GM13977 (cell line): ENCODE measurements at regions not wholly inside any gene's neighbourhood (a gene's known extent, or its start where the extent isn't known, plus 50 kb on each side); places are given as distances from the start of the nearest gene placed in this dataset.

Source experiments
- DNase-seq: peaks from one replicate; pipeline ENCODE4 v3.0.0; 2012; ENCODE audit warnings: low spot score
- in situ Hi-C: fragments of 300-500 bp; cut with MboI; formaldehyde crosslinking; loops from one replicate; pipeline ENCODE4 v1.12.0; 2022; ENCODE audit warnings: low sequenced_read_pairs, low pct_unique_long_range_greater_than_20kb, mixed read lengths, inconsistent platforms; ENCODE audit not compliant: unreplicated experiment
- TF ChIP-seq, protein P1 (sequence below): IDR thresholded peaks from 2 replicates; pipeline ENCODE4 v1.5.1; 2012; ENCODE audit warnings: mild to moderate bottlenecking, control low read depth; ENCODE audit not compliant: insufficient read depth; ENCODE audit errors: extremely low read depth, missing control alignments

DNA sequence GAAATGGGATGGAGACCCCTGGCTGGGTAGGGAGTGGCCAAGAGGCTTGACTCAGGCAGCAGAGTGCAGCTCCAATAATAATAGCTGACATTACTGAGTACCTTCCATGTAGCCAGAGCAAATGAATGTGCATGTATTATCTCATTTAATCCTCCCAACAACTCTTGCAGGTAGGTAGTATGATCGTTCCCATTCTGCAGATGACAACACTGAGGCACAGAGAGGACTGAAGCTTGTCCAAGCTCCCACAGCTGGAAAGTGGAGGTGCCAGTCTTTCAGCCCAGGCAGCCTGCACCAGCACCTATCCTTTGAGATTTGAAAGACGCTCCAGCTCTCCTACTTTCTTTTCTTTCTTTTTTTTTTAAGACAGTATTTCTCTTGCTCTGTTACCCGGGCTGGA is 87.6 kb downstream of the PCDH1 start:
- no peak for DNase-seq
- in situ Hi-C loops, result no loop called here
- TF ChIP-seq, protein P1, sequence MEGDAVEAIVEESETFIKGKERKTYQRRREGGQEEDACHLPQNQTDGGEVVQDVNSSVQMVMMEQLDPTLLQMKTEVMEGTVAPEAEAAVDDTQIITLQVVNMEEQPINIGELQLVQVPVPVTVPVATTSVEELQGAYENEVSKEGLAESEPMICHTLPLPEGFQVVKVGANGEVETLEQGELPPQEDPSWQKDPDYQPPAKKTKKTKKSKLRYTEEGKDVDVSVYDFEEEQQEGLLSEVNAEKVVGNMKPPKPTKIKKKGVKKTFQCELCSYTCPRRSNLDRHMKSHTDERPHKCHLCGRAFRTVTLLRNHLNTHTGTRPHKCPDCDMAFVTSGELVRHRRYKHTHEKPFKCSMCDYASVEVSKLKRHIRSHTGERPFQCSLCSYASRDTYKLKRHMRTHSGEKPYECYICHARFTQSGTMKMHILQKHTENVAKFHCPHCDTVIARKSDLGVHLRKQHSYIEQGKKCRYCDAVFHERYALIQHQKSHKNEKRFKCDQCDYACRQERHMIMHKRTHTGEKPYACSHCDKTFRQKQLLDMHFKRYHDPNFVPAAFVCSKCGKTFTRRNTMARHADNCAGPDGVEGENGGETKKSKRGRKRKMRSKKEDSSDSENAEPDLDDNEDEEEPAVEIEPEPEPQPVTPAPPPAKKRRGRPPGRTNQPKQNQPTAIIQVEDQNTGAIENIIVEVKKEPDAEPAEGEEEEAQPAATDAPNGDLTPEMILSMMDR, result no peak

DNA sequence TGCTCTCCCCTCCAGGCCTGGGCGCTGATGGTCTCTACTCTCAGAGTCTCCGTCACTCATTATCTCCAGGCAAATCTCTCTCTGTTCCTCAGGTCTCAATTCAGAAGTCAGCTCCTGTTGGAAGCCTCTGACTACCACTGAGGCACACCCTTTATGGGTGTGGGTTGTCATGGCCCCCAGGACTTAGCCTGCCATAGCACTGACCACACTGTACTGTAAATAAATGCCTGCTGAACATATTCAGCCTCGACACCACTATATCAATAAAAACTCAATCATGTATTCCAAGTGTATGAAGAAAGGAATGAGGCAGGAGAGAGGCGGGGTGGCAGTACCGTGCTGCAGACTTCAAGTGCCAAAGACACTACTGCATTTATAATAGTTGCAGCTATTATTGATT is 88.9 kb downstream of the PCDH1 start:
- in situ Hi-C loops, result no loop called here
- TF ChIP-seq, protein P1, result no peak
- DNase-seq, result no peak

- no peak for DNase-seq
- TF ChIP-seq, protein P1, result no peak
- in situ Hi-C loops, result no loop called here
These were observed 89.8 kb downstream of the PCDH1 start for GRCh38 chr5:141788296-141788970.

- TF ChIP-seq, protein P1, result no peak
- no peak for DNase-seq
- in situ Hi-C loops, result no loop called here
These were observed 90.8 kb downstream of the PCDH1 start for GRCh38 chr5:141787376-141787775.

GRCh38 chr5:141786700-141787099 is 91.5 kb downstream of the PCDH1 start:
- TF ChIP-seq, protein P1, result no peak
- in situ Hi-C loops, result no loop called here

GRCh38 chr5:141785711-141786110 is 92.5 kb downstream of the PCDH1 start:
- no peak for DNase-seq
- TF ChIP-seq, protein P1, result no peak
- in situ Hi-C loops, result no loop called here

More at GRCh38 chr5:141786700-141787099, 91.5 kb downstream of the PCDH1 start:
- no peak for DNase-seq
